CD8-positive, alpha-beta memory T cell (primary cell): ENCODE measurements at regions not wholly inside any gene's neighbourhood (a gene's known extent, or its start where the extent isn't known, plus 50 kb on each side); places are given as distances from the start of the nearest gene placed in this dataset.

Source experiments
- CTCF ChIA-PET: fragments of 350-600 bp; sonication (Branson Sonifier 250); formaldehyde crosslinking; loops from one replicate; lab custom pipeline; 2021; ENCODE audit warnings: antibody characterized with exemption; lab: Charles Lee
- POLR2A ChIA-PET: fragments of 350-600 bp; sonication (Branson Sonifier 250); formaldehyde crosslinking; loops from one replicate; lab custom pipeline; 2021; ENCODE audit warnings: antibody characterized with exemption; lab: Charles Lee
- DNase-seq, 5 donors: peaks; one replicate each; pipeline versions ENCODE4 v3.0.0 to v3.0.0-alpha.2; 2020 to 2022; ENCODE audit warnings: mixed read lengths in 1 of 5
- H3K27ac ChIP-seq: one replicate; pipeline ENCODE4 v1.7.0; 2013; ENCODE audit warnings: low read depth, mild to moderate bottlenecking, low read length, moderate library complexity
- H3K27me3 ChIP-seq: 2 replicates; pipeline ENCODE4 v1.7.0; 2013; ENCODE audit warnings: low read length, mild to moderate bottlenecking; ENCODE audit not compliant: insufficient read depth, poor library complexity, severe bottlenecking
- H3K36me3 ChIP-seq: 2 replicates; pipeline ENCODE4 v1.7.0; 2013; ENCODE audit warnings: mild to moderate bottlenecking, low read length, moderate library complexity; ENCODE audit not compliant: insufficient read depth
- H3K4me1 ChIP-seq: 2 replicates; pipeline ENCODE4 v1.7.0; 2013; ENCODE audit warnings: mild to moderate bottlenecking, low read length, moderate library complexity; ENCODE audit not compliant: insufficient read depth
- H3K4me3 ChIP-seq: 2 replicates; pipeline ENCODE4 v1.7.0; 2013; ENCODE audit warnings: mild to moderate bottlenecking, low read length
- H3K9me3 ChIP-seq: 2 replicates; pipeline ENCODE4 v1.7.0; 2013; ENCODE audit warnings: mild to moderate bottlenecking, low read length
- H3K27ac Mint-ChIP-seq, 8 donors: one replicate each; pipeline ENCODE4 v1.8.0; 2020 to 2021; ENCODE audit warnings: mixed read lengths in 8 of 8, mild to moderate bottlenecking in 6 of 8, inconsistent platforms in 3 of 8, moderate library complexity in 3 of 8
- H3K27me3 Mint-ChIP-seq, 2 donors: one replicate each; pipeline ENCODE4 v1.8.0; 2020 to 2021; ENCODE audit warnings: mixed read lengths in 2 of 2, mild to moderate bottlenecking in 1 of 2, moderate library complexity in 1 of 2
- H3K36me3 Mint-ChIP-seq, 3 donors: one replicate each; pipeline ENCODE4 v1.8.0; 2020 to 2021; ENCODE audit warnings: mixed read lengths in 3 of 3, inconsistent platforms in 1 of 3, mild to moderate bottlenecking in 1 of 3
- H3K4me1 Mint-ChIP-seq, 3 donors: one replicate each; pipeline ENCODE4 v1.8.0; 2020 to 2021; ENCODE audit warnings: mixed read lengths in 3 of 3, inconsistent platforms in 1 of 3, mild to moderate bottlenecking in 1 of 3
- H3K4me3 Mint-ChIP-seq, 7 donors: one replicate each; pipeline ENCODE4 v1.8.0; 2020 to 2021; ENCODE audit warnings: mixed read lengths in 7 of 7, mild to moderate bottlenecking in 6 of 7, moderate library complexity in 4 of 7, inconsistent platforms in 2 of 7
- H3K9me3 Mint-ChIP-seq, 5 donors: one replicate each; pipeline ENCODE4 v1.8.0; 2020 to 2022; ENCODE audit warnings: mixed read lengths in 5 of 5, mild to moderate bottlenecking in 3 of 5, moderate library complexity in 2 of 5, inconsistent platforms in 1 of 5

GRCh38 chr5:61277190-61277589 is 54.9 kb upstream of the ZSWIM6 start:
- H3K9me3 Mint-ChIP-seq: peaks cover 0 to 1% (median 0%) of the 10 kb centered on the region in 5 donors
- H3K4me3 ChIP-seq: peak overlapping the region; percentile 9
- ChIA-PET CTCF (interaction anchor here (0.7 kb wide), 1 partner anchor 44 kb away, joined by 3 read pairs; no protein-coding TSS in a partner anchor), POLR2A (interaction anchor here (0.8 kb wide), 1 partner anchor 54 kb away, joined by 4 read pairs; no protein-coding TSS in a partner anchor)
- peak overlapping the region; percentile 4 to 68 (median 55) for H3K4me3 Mint-ChIP-seq
- no peak for DNase-seq
- no peaks in the 10 kb centered on the region for H3K36me3 ChIP-seq
- no peaks in the 10 kb centered on the region for H3K27me3 ChIP-seq
- no peak overlapping the region for H3K27ac ChIP-seq
- peaks cover 0 to 3% of the 10 kb centered on the region in 2 donors for H3K27me3 Mint-ChIP-seq
- peaks cover 10 to 29% (median 12%) of the 10 kb centered on the region in 3 donors for H3K4me1 Mint-ChIP-seq
- H3K36me3 Mint-ChIP-seq: no peaks in the 10 kb centered on the region
- peaks cover 10% of the 10 kb centered on the region for H3K4me1 ChIP-seq
- no peaks in the 10 kb centered on the region for H3K9me3 ChIP-seq
- peak overlapping the region in 4 of 8 donors; percentile 2 to 72 (median 56) for H3K27ac Mint-ChIP-seq

DNA sequence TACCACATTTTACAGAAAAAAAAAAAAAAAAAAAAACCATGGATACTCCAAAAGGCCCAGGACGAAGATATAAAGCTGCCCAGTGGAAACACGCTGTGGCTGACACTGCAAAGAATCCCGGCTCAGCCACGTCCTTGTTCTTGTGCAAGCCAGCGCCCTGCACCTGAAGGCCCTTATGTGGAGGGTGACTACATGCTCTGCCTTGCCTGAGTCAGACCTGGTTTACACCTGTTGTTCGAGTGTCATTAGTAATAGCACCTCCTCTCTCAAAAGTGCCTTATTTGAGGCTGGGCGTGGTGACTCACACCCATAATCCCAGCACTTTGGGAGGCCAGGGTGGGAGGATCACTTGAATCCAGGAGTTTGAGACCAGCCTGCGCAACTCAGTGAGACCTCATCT is 54.3 kb upstream of the ZSWIM6 start:
- Mint-ChIP-seq H3K36me3 (no peaks in the 10 kb centered on the region), H3K27ac (no peak overlapping the region), H3K9me3 (peaks cover 0 to 1% (median 0%) of the 10 kb centered on the region in 5 donors), H3K4me3 (peak overlapping the region in 3 of 7 donors; percentile 53 to 68 (median 68)), H3K4me1 (peaks cover 10 to 29% (median 12%) of the 10 kb centered on the region in 3 donors), H3K27me3 (peaks cover 0 to 3% of the 10 kb centered on the region in 2 donors)
- H3K9me3 ChIP-seq: no peaks in the 10 kb centered on the region
- DNase-seq: no peak
- no peak overlapping the region for H3K27ac ChIP-seq
- no peaks in the 10 kb centered on the region for H3K36me3 ChIP-seq
- POLR2A ChIA-PET: interaction anchor here (0.8 kb wide), 1 partner anchor 54 kb away, joined by 4 read pairs; no protein-coding TSS in a partner anchor
- CTCF ChIA-PET: interaction anchor here (0.7 kb wide), 1 partner anchor 43 kb away, joined by 3 read pairs; no protein-coding TSS in a partner anchor
- no peak overlapping the region for H3K4me3 ChIP-seq
- H3K4me1 ChIP-seq: peaks cover 10% of the 10 kb centered on the region
- H3K27me3 ChIP-seq: no peaks in the 10 kb centered on the region

GRCh38 chr5:61279725-61280124 is 52.3 kb upstream of the ZSWIM6 start:
- peaks cover 10 to 29% (median 12%) of the 10 kb centered on the region in 3 donors for H3K4me1 Mint-ChIP-seq
- DNase-seq: no peak
- Histone ChIP-seq H3K4me3 (no peak overlapping the region), H3K27ac (no peak overlapping the region), H3K36me3 (no peaks in the 10 kb centered on the region), H3K4me1 (peaks cover 10% of the 10 kb centered on the region), H3K9me3 (no peaks in the 10 kb centered on the region), H3K27me3 (no peaks in the 10 kb centered on the region)
- H3K27ac Mint-ChIP-seq: no peak overlapping the region
- H3K9me3 Mint-ChIP-seq: peaks cover 0 to 1% (median 0%) of the 10 kb centered on the region in 5 donors
- POLR2A ChIA-PET: no interaction called here
- CTCF ChIA-PET: interaction anchor here (0.7 kb wide), 1 partner anchor 584 kb away, joined by 3 read pairs; no protein-coding TSS in a partner anchor
- no peak overlapping the region for H3K4me3 Mint-ChIP-seq
- H3K36me3 Mint-ChIP-seq: no peaks in the 10 kb centered on the region
- H3K27me3 Mint-ChIP-seq: peaks cover 0 to 3% of the 10 kb centered on the region in 2 donors

DNA sequence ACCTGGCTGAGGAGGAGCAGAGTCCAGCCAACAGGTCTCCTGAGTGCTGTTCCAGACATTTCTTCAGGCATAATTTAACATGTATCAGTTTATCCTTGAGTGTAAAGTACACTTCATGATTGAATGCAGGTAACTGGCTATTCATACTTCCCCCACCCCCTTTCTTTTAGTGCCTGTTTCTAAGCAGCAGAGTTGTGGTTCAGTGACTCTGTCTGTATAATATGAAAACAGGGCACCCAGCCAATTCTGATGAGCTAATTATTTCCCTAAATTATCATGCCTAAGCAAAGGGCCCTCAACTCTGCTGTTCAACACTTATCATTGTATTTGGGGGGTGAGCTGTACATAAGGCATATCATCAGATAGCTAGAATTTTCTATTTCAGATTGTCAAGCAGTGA is 51.9 kb upstream of the ZSWIM6 start:
- no peak overlapping the region for H3K4me3 Mint-ChIP-seq
- no peaks in the 10 kb centered on the region for H3K36me3 Mint-ChIP-seq
- DNase-seq: peak in 1 of 5 donors; percentile 17
- H3K27me3 Mint-ChIP-seq: peaks cover 0 to 3% of the 10 kb centered on the region in 2 donors
- H3K27ac Mint-ChIP-seq: no peak overlapping the region
- ChIA-PET CTCF (interaction anchor here (0.7 kb wide), 1 partner anchor 585 kb away, joined by 3 read pairs; no protein-coding TSS in a partner anchor), POLR2A (no interaction called here)
- H3K9me3 Mint-ChIP-seq: peaks cover 0 to 1% (median 0%) of the 10 kb centered on the region in 5 donors
- no peaks in the 10 kb centered on the region for H3K9me3 ChIP-seq
- H3K27ac ChIP-seq: no peak overlapping the region
- H3K4me1 ChIP-seq: peaks cover 10% of the 10 kb centered on the region
- no peaks in the 10 kb centered on the region for H3K27me3 ChIP-seq
- no peak overlapping the region for H3K4me3 ChIP-seq
- H3K36me3 ChIP-seq: no peaks in the 10 kb centered on the region
- H3K4me1 Mint-ChIP-seq: peaks cover 10 to 29% (median 12%) of the 10 kb centered on the region in 3 donors

GRCh38 chr5:61280761-61281427 is 51.2 kb upstream of the ZSWIM6 start:
- DNase-seq: peak in 1 of 5 donors; percentile 17
- H3K9me3 ChIP-seq: no peaks in the 10 kb centered on the region
- H3K36me3 Mint-ChIP-seq: no peaks in the 10 kb centered on the region
- H3K27me3 Mint-ChIP-seq: peaks cover 0 to under 1% of the 10 kb centered on the region in 2 donors
- no peak overlapping the region for H3K27ac ChIP-seq
- H3K36me3 ChIP-seq: no peaks in the 10 kb centered on the region
- H3K4me3 Mint-ChIP-seq: no peak overlapping the region
- POLR2A ChIA-PET: no interaction called here
- H3K4me1 ChIP-seq: peaks cover 10% of the 10 kb centered on the region
- H3K27ac Mint-ChIP-seq: peak overlapping the region in 1 of 8 donors; percentile 24
- H3K27me3 ChIP-seq: no peaks in the 10 kb centered on the region
- no peak overlapping the region for H3K4me3 ChIP-seq
- H3K4me1 Mint-ChIP-seq: peaks cover 10 to 28% (median 11%) of the 10 kb centered on the region in 3 donors
- CTCF ChIA-PET: no interaction called here
- no peaks in the 10 kb centered on the region for H3K9me3 Mint-ChIP-seq

- H3K4me1 Mint-ChIP-seq: peaks cover 8 to 25% (median 10%) of the 10 kb centered on the region in 3 donors
- Histone ChIP-seq H3K36me3 (no peaks in the 10 kb centered on the region), H3K9me3 (no peaks in the 10 kb centered on the region), H3K27ac (no peak overlapping the region), H3K4me1 (peaks cover 10% of the 10 kb centered on the region), H3K27me3 (no peaks in the 10 kb centered on the region), H3K4me3 (no peak overlapping the region)
- no peaks in the 10 kb centered on the region for H3K27me3 Mint-ChIP-seq
- H3K36me3 Mint-ChIP-seq: no peaks in the 10 kb centered on the region
- no peak for DNase-seq
- CTCF ChIA-PET: no interaction called here
- POLR2A ChIA-PET: no interaction called here
- H3K27ac Mint-ChIP-seq: no peak overlapping the region
- no peak overlapping the region for H3K4me3 Mint-ChIP-seq
- H3K9me3 Mint-ChIP-seq: no peaks in the 10 kb centered on the region
Observed at GRCh38 chr5:61281686-61282085, 50.4 kb upstream of the ZSWIM6 start.
